Hematopoietic multipotent progenitor cell treated with erythropoietin and hydrocortisone succinate and interleukin-3 and kit ligand, for 8 days (in vitro differentiated cells): ENCODE measurements at regions not wholly inside any gene's neighbourhood (a gene's known extent, or its start where the extent isn't known, plus 50 kb on each side); places are given as distances from the start of the nearest gene placed in this dataset.
"Not testable (repeated sequence)": the region's sequence is repeated elsewhere in the genome, so short reads cannot be mapped to it uniquely, and the experiment has no call there.

ENCODE experiments used
- DNase-seq: peaks from one replicate; pipeline ENCODE4 v3.0.0-alpha.2; 2015

- not testable (repeated sequence) for DNase-seq
Observed at GRCh38 chr7:106713452-106713851, 52.5 kb upstream of the CCDC71L start.

- not testable (repeated sequence) for DNase-seq
Observed at GRCh38 chr7:106714590-106715442, 53.9 kb upstream of the CCDC71L start.

DNA sequence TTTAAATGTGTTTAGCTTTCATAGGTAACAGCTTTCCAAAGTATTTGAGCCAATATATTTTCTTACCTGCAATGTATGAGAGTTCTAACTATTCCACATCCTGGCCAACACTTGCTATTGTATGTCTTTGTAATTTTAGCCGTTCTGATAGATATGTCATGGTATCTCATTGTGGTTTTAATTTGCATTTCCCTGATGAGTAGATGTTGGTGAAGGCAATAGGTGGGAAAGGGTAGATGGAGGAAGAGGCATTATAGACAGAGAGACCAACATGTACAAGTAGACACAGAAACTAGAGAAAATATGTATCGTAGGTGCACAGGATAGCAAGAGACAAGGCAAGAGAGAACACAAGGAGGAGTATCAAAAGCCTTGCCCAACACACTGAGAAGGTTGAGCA lies 54.8 kb upstream of the CCDC71L start:
- no peak for DNase-seq

GRCh38 chr7:106717254-106717954 lies 56.4 kb upstream of the CCDC71L start:
- no peak for DNase-seq

GRCh38 chr7:106717955-106718871 lies 57.3 kb upstream of the CCDC71L start:
- DNase-seq, result peak; percentile 85

- no peak for DNase-seq
Observed at GRCh38 chr7:106720641-106721040, 59.7 kb upstream of the CCDC71L start.

DNA sequence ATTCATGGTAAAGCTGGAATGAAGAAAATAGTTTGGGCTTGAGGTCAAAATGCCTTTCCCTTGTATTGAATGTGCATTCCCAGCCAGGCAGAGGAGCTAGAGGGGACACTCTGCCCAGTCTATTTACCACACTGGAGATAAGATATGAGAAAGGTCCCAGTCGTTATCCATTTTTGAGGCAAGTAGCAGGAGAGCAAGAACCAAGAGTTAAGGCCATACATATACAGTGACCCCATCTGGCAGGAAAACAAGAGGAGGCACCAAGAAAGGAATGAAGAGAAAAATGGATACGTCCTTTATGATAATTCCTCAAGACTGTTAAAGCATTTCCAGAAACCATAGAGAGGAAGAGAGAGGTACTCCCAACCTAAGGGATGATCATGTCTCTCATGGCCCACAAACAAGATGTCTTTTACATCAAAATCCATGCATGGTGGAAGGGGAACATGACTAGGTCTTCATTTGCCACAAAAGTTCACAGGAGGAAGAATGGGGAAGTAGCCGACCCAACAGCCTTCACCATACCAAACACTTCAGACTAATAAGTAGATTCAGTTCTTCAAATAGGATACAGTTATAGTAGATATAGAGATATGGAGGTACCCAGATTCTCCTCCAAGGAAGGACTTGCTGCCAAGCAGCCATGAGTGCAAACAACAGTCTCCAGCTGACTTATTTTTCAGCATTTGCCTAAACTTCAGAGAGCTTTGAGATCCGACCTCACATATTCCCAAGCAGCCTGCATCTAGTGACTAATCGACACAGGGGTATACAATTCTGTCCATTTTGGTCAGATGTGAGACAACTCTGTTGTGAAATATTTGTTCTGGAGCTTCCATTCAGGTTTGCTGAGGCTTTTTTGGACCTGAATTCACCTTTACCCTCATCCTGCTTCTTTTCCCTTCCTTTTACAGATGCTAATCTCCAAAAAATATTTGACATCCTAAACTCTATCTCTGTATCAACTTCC lies 61.1 kb upstream of the CCDC71L start:
- DNase-seq, result no peak

DNA sequence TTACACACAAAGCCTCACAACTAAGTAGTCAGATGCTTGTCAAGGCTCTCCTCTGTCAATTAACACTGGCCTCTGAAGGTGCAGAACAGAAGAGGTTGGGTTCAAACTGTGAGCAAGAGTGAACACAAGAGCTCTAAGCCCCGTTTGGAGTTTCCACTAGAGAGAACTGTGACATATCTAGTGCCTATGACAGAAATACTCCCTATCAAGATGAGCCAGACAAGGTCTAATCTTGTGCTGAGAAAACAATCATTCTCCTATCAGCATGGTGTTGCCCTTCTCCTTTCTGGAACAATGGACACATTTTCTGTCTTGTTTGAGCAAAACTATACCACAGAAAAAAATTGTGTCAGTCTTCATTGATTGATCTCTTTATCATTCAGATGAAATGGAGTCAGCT lies 62.4 kb upstream of the CCDC71L start:
- DNase-seq, result no peak

DNA sequence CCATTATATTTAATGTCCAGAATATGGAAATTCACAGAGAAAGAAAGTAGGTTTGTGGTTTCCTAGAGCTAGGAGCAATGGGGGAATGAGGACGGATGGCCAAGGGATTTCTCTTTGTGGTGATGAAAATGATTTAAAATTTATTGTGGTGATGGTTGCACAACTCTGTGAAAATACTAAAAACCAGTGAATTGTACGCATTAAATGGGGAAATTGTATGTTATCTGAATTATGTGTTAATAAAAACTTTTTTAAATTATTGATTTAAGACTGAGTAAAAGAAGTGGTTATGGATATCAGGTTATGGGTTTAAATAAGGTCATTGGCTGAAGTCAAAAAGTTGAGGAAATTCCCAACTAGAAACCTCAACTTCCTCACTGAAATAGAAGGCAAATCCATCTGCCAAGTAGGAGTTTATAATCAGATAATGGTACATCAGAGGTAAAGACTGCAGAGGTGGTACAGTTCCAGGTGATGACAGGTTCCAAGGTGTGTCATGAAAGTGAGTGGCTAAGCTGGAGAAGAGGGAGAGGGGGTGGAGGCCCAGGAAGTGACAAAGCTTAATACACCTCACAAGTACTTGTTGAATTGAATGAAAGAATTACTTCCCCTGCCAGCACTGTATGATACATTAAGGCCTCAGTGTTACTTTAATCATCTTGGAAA lies 68.9 kb upstream of the CCDC71L start:
- DNase-seq, result no peak

DNA sequence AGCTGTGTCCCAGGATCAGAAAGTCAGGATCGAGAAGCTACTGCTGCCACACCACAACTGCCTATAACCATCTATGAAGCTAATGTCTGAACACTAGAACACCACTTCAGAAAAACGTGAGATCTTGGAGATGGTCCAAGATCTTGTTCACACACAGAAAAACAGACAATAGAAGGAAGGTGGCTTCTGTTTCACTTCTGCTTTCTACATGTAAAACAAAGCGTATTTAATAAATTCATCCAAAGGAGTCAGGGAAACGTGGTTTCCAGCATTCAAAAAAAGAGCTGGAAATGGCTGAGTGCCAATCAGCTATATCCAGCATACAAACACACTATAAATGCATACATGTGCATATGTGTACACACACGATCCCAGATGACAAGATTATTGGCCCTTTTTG lies 70.2 kb upstream of the CCDC71L start:
- DNase-seq, result peak; percentile 39

GRCh38 chr7:106731646-106732444 lies 70.9 kb upstream of the CCDC71L start:
- DNase-seq, result peak; percentile 57

DNA sequence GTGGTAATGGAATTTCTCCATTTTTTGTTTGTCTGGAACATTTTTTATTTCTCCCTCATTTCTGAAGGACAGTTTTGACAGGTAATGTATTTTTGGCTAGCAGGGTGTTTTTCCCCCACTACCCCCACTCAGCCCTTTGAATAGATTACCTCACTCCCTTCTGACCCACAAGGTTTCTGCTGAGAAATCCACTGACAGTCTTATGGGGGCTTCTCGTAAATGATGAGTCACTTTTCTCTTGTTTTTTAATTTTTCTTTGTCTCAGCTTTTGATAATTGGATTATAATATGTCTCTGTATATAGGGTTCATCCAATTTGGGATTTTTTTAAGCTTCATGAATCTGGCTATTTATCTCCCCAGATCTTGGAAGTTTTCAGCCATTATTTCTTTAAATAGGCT lies 74.7 kb upstream of the CCDC71L start:
- DNase-seq, result no peak

DNA sequence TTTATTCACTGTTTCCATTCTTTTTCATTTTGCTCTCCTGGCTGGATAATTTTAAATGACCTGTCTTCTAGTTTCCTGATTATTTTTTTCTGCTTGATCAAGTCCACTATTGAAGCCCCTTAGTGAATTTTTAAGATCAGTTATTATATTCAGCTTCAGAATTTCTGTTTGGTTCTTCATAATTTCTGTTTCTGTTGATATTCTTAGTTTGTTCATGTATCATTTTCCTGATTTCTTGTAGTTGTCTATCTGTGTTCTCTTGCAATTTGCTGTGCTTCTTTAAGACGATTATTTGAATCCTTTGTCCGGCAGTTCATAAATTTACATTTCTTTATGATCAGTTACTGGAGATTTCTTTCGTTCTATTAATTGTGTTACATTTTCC lies 75.2 kb upstream of the CCDC71L start:
- DNase-seq, result no peak

- peak; percentile 72 for DNase-seq
Observed at GRCh38 chr7:106736508-106737201, 75.7 kb upstream of the CCDC71L start.

- peak; percentile 28 for DNase-seq
Observed at GRCh38 chr7:106737202-106737562, 76.2 kb upstream of the CCDC71L start.

DNA sequence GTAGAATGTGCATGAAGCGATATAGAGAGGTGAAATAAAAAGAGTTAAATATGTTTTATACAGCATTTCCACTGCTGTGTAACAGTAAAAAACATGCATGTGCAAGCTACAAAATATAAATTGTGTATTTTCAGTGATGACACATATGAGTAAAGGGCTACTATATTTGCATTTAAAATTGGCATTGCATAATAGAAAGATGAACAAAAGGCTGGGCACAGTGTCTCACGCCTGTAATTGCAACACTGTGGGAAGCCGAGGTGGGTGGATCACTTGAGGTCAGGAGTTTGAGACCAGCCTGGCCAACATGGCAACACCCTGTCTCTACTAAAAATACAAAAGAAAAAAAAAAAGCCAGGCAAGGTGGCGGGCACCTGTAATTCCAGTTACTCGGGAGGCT lies 79.8 kb upstream of the CCDC71L start:
- DNase-seq, result no peak

- DNase-seq, result no peak
Observed at GRCh38 chr7:106744563-106745091, 83.7 kb upstream of the CCDC71L start.

DNA sequence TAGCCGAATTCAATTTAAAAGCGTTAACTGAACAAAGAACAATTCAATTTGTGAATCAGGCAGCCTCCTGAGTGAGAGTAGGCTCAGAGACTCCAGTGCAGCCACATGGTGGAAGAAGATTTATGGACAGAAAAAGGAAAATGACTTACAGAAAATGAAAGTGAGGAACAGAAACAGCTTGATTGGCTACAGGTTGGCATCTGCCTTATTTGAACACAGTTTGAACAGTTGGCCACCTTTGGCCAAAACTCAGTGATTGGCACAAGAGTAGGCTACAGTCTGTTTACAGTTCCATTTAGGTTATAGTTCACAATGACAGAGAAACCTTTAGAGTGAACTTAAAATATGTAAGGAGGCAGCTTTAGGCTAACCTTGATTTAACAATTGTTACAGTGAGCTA lies 86.3 kb upstream of the CCDC71L start:
- not testable (repeated sequence) for DNase-seq

DNA sequence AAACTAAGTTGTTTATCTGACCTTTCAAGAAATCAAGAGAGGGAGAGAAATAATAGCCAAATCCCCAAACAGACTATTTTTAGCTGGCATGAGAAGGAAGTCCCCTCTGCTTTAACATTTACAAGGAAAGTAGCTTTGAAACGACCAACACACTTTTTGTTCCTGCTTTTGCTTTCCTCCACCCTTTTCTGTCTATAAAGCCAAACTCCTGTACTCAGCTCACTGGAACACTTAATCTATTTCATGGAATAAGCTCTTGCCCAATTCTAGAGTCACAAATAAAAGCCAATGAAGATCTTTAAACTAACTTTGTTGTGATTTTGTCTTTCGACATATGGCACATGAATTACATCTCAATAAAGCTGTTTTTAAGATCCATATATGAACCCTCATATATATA lies 86.8 kb upstream of the CCDC71L start:
- no peak for DNase-seq

DNA sequence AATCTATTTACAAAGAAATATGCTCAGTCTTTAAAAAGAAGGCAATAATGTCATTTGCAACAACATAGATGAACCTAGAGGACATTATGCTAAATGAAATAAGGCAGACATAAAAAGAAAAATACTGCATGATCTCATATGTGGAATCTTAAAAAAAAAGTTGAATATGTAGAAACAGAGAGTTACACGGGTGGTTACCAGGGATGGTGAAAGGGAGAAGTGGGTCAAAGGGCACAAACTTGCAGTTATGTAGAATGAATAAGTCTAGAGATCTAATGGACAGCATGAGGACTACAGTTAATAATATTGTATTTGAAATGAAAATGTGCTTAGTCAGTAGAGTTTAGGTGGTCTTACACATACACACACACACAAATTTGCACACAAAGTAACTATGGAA lies 88.2 kb upstream of the CCDC71L start:
- no peak for DNase-seq
